Bronchial epithelial cell (primary cell): ENCODE measurements at regions not wholly inside any gene's neighbourhood (a gene's known extent, or its start where the extent isn't known, plus 50 kb on each side); places are given as distances from the start of the nearest gene placed in this dataset.
"Not testable (repeated sequence)": the region's sequence is repeated elsewhere in the genome, so short reads cannot be mapped to it uniquely, and the experiment has no call there.

Experiments used
- DNase-seq: peaks from one replicate; pipeline ENCODE4 v3.0.0-alpha.2; 2010; ENCODE audit warnings: low read depth
- FAIRE-seq: peaks from 2 replicates; lab custom pipeline; 2011; peaks lifted over from hg19 to GRCh38; lab: Jason Lieb, UNC
- H3K27me3 ChIP-seq: 2 replicates; pipeline ENCODE4 v1.5.1; 2011; ENCODE audit warnings: low read length; ENCODE audit not compliant: control insufficient read depth, insufficient read depth
- H3K36me3 ChIP-seq: 2 replicates; pipeline ENCODE4 v1.5.1; 2011; ENCODE audit warnings: low read length; ENCODE audit not compliant: control insufficient read depth, insufficient read depth
- H3K4me3 ChIP-seq: 2 replicates; pipeline ENCODE4 v1.5.1; 2011; ENCODE audit warnings: mild to moderate bottlenecking, low read depth, low read length, control low read depth
- TF ChIP-seq, protein P1 (sequence below): IDR thresholded peaks from 2 replicates; pipeline ENCODE4 v1.5.1; 2011; ENCODE audit warnings: mild to moderate bottlenecking, moderate library complexity, low read length, control low read depth, inconsistent platforms; ENCODE audit not compliant: insufficient read depth, severe bottlenecking

DNA sequence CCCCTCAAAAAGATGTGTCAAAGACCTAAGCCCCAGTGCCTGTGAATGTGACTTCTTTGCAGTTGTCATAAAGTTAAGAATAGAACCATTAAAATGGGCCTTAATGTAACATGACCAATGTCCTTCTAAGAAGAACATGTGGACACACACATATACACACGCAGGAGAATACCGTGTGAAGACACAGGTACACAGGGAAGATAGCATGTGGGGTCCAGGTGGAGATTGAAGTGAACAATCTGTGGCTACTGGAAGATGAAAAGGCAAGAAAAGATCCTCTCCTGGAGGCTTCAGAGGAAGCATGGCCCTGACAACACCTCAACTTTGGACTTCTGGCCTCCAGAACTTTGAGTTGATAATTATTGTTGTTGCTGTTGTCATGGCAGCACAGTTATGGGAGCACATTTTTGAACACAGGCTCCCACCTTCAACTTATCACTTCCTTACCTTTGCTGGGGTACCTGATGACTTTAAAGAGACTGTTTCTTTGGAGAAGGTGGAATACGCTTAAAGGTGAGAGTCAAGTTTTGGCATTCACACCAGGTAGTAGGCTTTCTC, 123.5 kb upstream of the ADCY2 start:
- DNase-seq (no peak), FAIRE-seq (no peak)
- Histone ChIP-seq H3K27me3 (no peaks in the 10 kb centered on the region), H3K36me3 (no peaks in the 10 kb centered on the region), H3K4me3 (no peak overlapping the region)
- TF ChIP-seq, protein P1, sequence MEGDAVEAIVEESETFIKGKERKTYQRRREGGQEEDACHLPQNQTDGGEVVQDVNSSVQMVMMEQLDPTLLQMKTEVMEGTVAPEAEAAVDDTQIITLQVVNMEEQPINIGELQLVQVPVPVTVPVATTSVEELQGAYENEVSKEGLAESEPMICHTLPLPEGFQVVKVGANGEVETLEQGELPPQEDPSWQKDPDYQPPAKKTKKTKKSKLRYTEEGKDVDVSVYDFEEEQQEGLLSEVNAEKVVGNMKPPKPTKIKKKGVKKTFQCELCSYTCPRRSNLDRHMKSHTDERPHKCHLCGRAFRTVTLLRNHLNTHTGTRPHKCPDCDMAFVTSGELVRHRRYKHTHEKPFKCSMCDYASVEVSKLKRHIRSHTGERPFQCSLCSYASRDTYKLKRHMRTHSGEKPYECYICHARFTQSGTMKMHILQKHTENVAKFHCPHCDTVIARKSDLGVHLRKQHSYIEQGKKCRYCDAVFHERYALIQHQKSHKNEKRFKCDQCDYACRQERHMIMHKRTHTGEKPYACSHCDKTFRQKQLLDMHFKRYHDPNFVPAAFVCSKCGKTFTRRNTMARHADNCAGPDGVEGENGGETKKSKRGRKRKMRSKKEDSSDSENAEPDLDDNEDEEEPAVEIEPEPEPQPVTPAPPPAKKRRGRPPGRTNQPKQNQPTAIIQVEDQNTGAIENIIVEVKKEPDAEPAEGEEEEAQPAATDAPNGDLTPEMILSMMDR: no peak

DNA sequence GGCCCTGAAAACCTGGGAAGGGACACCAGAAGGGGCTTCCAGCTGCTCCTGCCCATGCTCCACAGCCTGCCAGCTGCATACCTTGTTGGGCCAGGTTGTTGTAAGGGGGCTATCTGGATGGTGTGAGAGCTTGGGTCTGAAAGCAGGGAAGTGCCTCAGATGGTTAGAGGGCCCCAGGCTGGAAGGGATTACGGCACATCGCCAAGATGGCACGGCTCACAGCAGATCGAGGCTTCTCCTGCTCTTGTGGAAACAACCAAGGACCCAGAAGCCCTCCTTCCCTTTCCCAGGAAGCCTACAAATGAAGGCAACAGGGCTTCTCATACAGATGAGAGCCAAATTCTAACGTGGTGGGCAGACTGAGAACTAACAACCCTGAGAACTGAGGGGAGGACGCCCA, 121.7 kb upstream of the ADCY2 start:
- H3K36me3 ChIP-seq: no peaks in the 10 kb centered on the region
- TF ChIP-seq, protein P1: no peak
- FAIRE-seq: no peak
- H3K4me3 ChIP-seq: no peak overlapping the region
- H3K27me3 ChIP-seq: no peaks in the 10 kb centered on the region
- no peak for DNase-seq

DNA sequence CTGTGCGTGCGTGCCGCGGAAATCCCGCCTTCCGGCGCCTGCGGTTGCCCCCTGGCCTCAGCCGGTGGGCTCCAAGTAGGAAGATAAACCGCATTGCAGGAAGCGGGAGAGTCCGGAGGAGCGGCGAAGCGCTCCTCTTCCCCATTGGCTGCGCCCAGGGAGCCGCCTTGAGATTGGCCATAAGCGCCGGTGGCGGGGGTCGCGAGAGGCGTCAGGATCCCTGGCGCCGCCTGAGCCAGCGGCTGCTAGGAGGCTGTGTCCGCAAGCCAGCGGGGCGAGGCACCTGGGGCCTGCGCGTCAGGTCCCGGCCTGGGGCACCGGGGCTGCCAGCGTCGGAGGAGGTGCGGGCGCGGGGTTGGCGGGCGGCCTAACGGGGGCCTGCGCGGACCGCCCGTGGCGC, 106.3 kb upstream of the ADCY2 start:
- not testable (repeated sequence) for FAIRE-seq, H3K36me3 ChIP-seq, DNase-seq

DNA sequence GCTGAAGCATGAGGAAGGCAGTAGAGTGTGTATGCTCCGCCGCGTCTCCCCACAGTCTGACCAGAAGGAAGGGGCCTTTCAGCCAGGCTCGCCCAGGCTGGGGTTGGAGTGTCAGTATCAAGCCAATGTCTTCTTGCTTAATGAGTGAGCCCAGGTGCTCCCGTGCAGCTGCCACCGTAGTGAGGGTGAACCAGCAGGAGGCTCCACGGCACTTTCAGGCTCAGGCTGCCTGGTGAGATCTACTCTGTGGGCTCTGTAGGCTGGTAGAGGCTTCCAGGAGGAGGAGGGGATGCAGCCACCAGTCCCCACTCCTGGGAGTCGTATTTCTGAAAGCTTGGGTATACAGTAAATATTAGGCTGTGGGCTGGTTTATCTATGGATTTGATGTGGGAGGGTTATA, 98.1 kb upstream of the ADCY2 start:
- H3K4me3 ChIP-seq, DNase-seq, FAIRE-seq, H3K36me3 ChIP-seq, H3K27me3 ChIP-seq: not testable (repeated sequence)

More for the DNA sequence above, 106.3 kb upstream of the ADCY2 start:
- H3K27me3 ChIP-seq, H3K4me3 ChIP-seq: not testable (repeated sequence)

DNA sequence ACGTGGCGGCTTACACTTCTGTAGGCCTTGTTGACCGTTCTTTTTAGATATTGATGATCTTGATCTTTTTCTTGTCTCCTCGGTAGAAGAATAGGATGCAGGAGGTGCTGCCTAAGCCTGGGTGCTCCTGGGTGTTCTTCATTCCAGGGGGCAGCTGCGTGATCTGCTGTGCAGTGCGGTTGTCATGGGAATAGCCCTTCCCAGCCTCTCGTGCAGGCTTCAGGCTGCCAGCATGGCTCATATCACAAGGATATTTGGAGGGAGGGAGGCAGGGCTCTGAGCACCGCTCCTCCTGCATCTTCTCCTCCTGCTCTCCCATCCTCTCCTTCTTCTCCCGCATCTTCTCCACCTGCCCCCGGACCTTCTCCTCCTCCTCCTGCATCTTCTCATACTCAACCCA, 96.2 kb upstream of the ADCY2 start:
- H3K4me3 ChIP-seq, FAIRE-seq, DNase-seq, H3K36me3 ChIP-seq, H3K27me3 ChIP-seq: not testable (repeated sequence)

DNA sequence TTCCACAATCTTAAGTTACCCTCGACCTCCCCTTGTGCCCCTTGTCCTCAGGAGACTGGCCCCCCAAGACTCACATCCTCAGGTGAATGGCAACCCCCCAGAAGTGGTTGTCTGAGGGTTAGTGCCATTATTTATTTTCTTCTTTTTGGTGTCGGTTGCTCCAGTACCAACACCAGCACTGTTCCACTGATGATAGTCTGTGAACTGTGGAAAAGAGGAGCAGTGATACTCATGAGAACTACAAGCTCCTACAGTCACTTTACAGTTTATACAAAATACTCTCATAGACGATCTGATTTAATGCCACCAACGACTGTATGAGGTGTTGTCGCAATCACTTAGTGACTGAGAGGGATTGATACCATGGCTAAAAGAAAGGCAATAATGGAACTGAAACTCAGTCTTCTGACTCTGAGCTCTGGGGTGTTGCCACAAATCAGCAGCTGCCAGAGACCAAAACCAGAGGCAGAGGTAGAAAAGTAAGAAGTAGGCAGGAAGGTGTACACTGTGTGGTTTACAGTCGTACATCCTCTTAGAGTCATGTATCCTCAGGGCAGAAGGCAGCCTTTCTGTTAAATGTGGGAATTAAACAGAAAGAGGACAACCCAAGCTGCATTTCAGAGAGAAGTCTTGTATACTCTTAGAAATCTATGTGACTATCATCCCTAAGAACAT, 90.8 kb upstream of the ADCY2 start:
- FAIRE-seq, DNase-seq, H3K4me3 ChIP-seq, H3K27me3 ChIP-seq, H3K36me3 ChIP-seq: not testable (repeated sequence)

DNA sequence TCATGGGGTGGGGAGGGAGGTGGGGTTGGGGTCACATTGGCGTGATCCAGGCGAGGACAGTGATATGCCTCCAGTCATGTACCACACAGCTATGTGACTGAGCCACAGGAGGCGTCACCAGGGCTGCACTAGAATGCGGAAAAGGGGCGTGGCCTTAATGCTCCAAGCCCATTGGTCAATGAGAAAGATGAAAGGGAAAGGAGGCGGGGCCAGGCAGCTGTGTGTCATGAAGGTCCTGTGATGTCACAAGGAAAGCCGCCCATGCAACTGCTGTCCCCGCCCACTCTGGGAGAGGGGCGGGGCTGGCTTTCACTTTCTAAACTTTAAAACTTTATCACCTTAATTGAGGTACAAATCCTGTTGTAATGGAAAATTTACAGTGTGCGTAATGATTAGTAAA, 89.4 kb upstream of the ADCY2 start:
- not testable (repeated sequence) for H3K36me3 ChIP-seq, FAIRE-seq, H3K27me3 ChIP-seq, DNase-seq, H3K4me3 ChIP-seq

DNA sequence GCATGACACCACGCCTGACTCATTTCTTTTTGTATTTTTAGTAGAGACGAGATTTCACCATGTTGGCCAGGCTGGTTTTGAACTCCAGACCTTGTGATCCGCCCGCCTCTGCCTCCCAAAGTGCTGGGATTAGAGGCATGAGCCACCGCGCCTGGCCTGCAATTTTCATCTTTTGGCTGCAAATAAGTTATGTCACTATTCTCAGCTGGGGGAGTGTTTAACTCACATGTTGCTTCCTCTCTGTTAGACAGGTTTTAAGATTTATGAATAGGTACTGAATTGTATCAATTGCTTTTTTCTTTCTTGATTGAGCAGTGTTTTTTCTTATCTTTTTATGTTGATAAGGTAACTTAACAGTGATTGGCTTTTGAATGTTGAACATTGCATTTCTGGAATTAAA, 88.2 kb upstream of the ADCY2 start:
- not testable (repeated sequence) for DNase-seq, FAIRE-seq, H3K36me3 ChIP-seq, H3K27me3 ChIP-seq, H3K4me3 ChIP-seq

DNA sequence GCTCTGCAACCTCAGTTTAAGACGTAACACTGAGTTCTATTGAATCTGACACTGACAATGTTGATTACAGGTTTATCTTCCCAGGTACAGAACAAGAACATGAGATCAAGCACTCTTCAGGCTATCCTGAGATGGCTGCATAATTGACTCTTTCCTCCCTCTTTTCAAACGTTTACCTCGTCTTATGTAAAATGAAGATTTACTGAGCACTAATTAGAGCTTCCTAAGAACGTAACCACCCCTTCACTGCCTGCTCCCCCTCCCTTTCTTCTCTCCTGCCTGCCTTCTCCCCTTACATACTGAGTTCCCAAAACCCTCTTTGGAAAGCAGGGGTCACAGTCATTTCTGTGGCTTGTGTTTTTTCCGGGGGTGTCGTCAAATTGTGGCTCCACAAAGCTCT, 86.2 kb upstream of the ADCY2 start:
- FAIRE-seq, DNase-seq, H3K4me3 ChIP-seq, H3K27me3 ChIP-seq, H3K36me3 ChIP-seq: not testable (repeated sequence)

DNA sequence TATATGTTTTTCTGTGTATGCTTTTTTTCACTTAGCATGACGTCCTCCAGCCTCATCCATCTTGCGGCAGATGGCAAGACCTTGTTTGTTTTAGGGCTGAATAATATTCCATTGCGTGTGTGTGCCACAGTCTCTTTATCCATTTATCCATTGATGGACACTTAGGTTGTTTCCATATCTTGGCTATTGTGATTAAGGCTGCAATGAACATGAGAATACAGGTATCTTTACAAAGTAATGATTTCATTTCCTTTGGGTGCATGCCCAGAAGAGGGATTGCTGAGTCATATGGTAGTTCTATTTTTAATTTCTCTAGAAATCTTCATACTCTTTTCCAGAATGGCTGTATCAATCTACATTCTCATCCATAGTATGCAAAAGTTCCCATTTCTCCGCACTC, 85.3 kb upstream of the ADCY2 start:
- peak; percentile 57 for DNase-seq
- H3K36me3 ChIP-seq, FAIRE-seq, H3K4me3 ChIP-seq, H3K27me3 ChIP-seq: not testable (repeated sequence)
